ENCODE measurements at regions not wholly inside any gene's neighbourhood (a gene's known extent, or its start where the extent isn't known, plus 50 kb on each side); places are given as distances from the start of the nearest gene placed in this dataset.

DNA sequence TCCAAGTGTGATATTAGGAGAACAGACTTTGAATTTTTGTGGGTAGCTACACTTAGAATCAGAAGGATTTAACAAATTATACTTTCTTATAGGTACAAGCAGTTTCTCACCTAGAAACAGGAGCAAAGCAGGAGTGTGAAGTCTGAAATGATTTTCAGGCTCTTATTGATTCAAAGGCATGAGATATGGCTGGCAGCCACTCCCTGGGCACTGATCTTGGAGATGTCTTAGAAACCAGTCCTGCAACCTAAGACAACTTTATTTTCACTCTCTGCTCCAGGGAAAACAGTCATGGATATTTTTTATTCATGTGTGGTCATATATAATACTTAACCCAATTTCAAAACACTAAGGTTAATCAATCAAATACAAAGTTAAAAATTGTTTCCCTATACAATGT lies 254.9 kb upstream of the TMEM132C start:
- TF ChIP-seq POLR2A (IDR thresholded peaks at IDR 0.05) (no peak), EP300 (IDR thresholded peaks at IDR 0.05) (no peak), POLR2AphosphoS5 (IDR thresholded peaks at IDR 0.05) (no peak)
- TF ChIP-seq, protein P1, sequence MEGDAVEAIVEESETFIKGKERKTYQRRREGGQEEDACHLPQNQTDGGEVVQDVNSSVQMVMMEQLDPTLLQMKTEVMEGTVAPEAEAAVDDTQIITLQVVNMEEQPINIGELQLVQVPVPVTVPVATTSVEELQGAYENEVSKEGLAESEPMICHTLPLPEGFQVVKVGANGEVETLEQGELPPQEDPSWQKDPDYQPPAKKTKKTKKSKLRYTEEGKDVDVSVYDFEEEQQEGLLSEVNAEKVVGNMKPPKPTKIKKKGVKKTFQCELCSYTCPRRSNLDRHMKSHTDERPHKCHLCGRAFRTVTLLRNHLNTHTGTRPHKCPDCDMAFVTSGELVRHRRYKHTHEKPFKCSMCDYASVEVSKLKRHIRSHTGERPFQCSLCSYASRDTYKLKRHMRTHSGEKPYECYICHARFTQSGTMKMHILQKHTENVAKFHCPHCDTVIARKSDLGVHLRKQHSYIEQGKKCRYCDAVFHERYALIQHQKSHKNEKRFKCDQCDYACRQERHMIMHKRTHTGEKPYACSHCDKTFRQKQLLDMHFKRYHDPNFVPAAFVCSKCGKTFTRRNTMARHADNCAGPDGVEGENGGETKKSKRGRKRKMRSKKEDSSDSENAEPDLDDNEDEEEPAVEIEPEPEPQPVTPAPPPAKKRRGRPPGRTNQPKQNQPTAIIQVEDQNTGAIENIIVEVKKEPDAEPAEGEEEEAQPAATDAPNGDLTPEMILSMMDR (IDR thresholded peaks at IDR 0.05): no peak

DNA sequence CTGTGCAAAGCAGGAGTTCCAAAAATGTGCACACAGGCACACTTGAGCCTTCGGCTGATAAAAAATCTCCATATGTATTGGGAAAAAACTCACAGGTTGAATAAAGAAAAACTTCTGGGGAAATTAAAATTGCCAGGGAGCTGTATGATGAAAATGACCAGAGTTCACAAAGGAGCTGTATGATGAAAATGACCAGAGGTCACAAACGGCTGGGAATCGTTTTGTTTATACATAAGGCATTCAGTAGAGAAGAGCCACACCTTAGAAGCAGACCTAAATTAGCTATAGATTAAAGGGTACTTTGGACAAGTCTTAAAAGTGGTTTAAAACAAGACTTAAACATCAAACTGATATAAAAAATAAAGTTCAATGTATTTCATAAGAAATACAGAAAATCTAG lies 251.7 kb upstream of the TMEM132C start:
- Histone ChIP-seq H3K27ac (no peak overlapping the region), H3K27me3 (peaks cover 0 to 8% (median 0%) of the 10 kb centered on the region in 3 donors), H3K36me3 (no peaks in the 10 kb centered on the region), H3K4me1 (no peaks in the 10 kb centered on the region), H3K4me3 (no peak overlapping the region), H3K9me3 (peaks cover 0 to 5% (median 0%) of the 10 kb centered on the region in 4 donors)
- TF ChIP-seq POLR2AphosphoS5 (IDR thresholded peaks at IDR 0.05) (no peak), POLR2A (IDR thresholded peaks at IDR 0.05) (no peak), EP300 (IDR thresholded peaks at IDR 0.05) (no peak)
- TF ChIP-seq, protein P1 (IDR thresholded peaks at IDR 0.05): no peak
- WGBS, 5 donors: 51 to 61% (median 55%) methylated on average over 3 of the region's 3 CpGs
- no peak for DNase-seq
- intact Hi-C loops (cut with DNase I; ENCODE audit: low total_unique reads): no loop called here

More for the DNA sequence above, 254.9 kb upstream of the TMEM132C start:
- H3K9me3 ChIP-seq: no peaks in the 10 kb centered on the region
- DNase-seq: no peak
- intact Hi-C loops (cut with DNase I; ENCODE audit: low total_unique reads): no loop called here
- no peak overlapping the region for H3K27ac ChIP-seq
- no peaks in the 10 kb centered on the region for H3K36me3 ChIP-seq
- H3K4me3 ChIP-seq: no peak overlapping the region
- peaks cover 0 to 8% (median 0%) of the 10 kb centered on the region in 3 donors for H3K27me3 ChIP-seq
- H3K4me1 ChIP-seq: no peaks in the 10 kb centered on the region

- no peak overlapping the region for H3K4me3 ChIP-seq
- H3K27ac ChIP-seq: no peak overlapping the region
- WGBS, 5 donors: 72 to 78% (median 77%) methylated on average over 10 of the region's 10 CpGs
- no peaks in the 10 kb centered on the region for H3K4me1 ChIP-seq
- H3K36me3 ChIP-seq: no peaks in the 10 kb centered on the region
- H3K27me3 ChIP-seq: peaks cover 0 to 8% (median 0%) of the 10 kb centered on the region in 3 donors
- DNase-seq: no peak
- peaks cover 0 to 5% (median 0%) of the 10 kb centered on the region in 4 donors for H3K9me3 ChIP-seq
- intact Hi-C loops (cut with DNase I; ENCODE audit: low total_unique reads): no loop called here
- no peak for TF ChIP-seq POLR2A (IDR thresholded peaks at IDR 0.05)
- no peak for TF ChIP-seq POLR2AphosphoS5 (IDR thresholded peaks at IDR 0.05)
- TF ChIP-seq EP300 (IDR thresholded peaks at IDR 0.05): no peak
- TF ChIP-seq, protein P1 (IDR thresholded peaks at IDR 0.05): no peak
Observed at GRCh38 chr12:128018067-128018466, 248.9 kb upstream of the TMEM132C start.

DNA sequence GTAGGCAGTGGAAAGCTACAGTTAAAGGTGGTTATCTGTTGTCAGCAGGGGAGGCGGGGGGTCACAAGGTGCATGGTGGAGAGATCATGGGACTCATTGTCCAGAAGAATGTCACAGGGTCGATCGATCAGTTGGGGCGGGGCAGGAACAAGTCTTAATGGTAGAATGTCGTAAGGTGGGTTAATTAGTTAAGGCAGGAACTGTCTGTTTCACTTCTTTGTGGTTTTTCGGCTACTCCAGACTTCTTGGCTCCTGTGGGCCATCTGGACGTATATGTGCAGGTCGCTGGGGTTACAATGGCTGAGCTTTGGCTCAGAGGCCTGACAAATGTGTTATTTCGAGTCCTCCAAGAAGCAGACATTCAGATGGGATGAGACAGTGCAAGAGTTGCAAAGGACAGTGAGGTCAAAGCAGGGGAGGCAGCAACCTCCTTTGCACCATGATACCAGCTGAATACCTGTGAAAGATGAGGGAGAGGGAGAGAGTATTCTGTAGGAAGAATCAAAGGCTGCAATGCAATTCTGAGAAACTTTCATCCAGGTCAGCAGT lies 246.9 kb upstream of the TMEM132C start:
- DNase-seq: no peak
- 65 to 73% (median 71%) methylated on average over 9 of the region's 9 CpGs for WGBS, 5 donors
- no peaks in the 10 kb centered on the region for H3K4me1 ChIP-seq

More for the DNA sequence above, 246.9 kb upstream of the TMEM132C start:
- TF ChIP-seq EP300 (IDR thresholded peaks at IDR 0.05) (no peak), POLR2A (IDR thresholded peaks at IDR 0.05) (no peak), POLR2AphosphoS5 (IDR thresholded peaks at IDR 0.05) (no peak)
- TF ChIP-seq, protein P1 (IDR thresholded peaks at IDR 0.05): no peak
- H3K27me3 ChIP-seq: no peaks in the 10 kb centered on the region
- H3K9me3 ChIP-seq: peaks cover 0 to 5% (median 0%) of the 10 kb centered on the region in 4 donors
- intact Hi-C loops (cut with DNase I; ENCODE audit: low total_unique reads): no loop called here
- no peak overlapping the region for H3K27ac ChIP-seq
- no peak overlapping the region for H3K4me3 ChIP-seq
- H3K36me3 ChIP-seq: no peaks in the 10 kb centered on the region

Data from stomach (tissue), 8 donors.